ENCODE measurements at regions not wholly inside any gene's neighbourhood (a gene's known extent, or its start where the extent isn't known, plus 50 kb on each side); places are given as distances from the start of the nearest gene placed in this dataset.

DNA sequence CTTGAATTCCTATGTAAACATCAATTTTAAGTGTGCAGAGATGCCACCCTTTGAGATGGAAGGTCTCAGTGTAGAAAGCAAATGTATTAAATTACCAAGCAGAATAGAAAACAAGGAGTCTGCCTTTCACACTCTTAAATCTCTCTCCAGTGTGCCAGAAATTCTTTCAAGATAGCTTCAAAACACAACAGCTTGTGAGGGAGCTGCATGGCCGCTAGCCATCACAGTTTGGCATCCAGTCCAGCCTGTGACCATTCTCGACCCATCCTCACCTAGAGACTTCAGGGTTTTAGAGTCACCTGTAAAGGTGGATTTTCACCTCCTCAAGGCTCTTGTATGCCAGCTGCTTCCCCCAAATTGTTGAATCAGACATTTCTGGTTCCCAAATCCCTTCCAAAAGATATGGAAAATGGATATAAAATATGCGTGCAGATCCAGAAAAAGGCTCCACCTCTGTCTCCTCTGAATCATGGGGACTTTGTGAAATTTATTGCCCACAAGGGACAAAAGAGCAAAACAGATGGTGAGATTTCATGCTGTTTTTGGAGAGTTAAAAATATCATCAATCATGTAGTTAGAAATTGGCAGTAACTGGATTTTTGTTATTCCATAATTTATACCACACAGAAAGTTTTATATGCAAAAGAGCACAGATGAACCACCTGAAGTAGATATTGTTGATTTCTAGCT is 114.2 kb upstream of the THRB start:
- no peak for ATAC-seq (ENCODE audit: low read depth)
- POLR2A ChIA-PET (ENCODE audit: unreplicated experiment): no interaction called here
- intact Hi-C loops (cut with micrococcal nuclease): no loop called here

More for the DNA sequence above, 114.2 kb upstream of the THRB start:
- Histone ChIP-seq H2BK120ac (ENCODE audit: low read depth, low read length) (no peak overlapping the region), H3K4me3 (ENCODE audit: insufficient read depth, low read depth, low read length) (no peak overlapping the region), H3K27me3 (ENCODE audit: control insufficient read depth, insufficient read depth, low read length) (no peaks in the 10 kb centered on the region), H3K4me1 (ENCODE audit: control insufficient read depth, insufficient read depth, low read length) (no peaks in the 10 kb centered on the region), H4K20me1 (ENCODE audit: insufficient read depth, low read length) (no peaks in the 10 kb centered on the region), H2BK5ac (ENCODE audit: low read depth, low read length, poor library complexity, severe bottlenecking) (no peak overlapping the region), H3K9me1 (ENCODE audit: insufficient read depth, low read length) (no peaks in the 10 kb centered on the region), H2AFZ (replicated peaks; ENCODE audit: low read length, poor library complexity) (no peak overlapping the region), H3K18ac (ENCODE audit: low read depth, low read length) (no peak overlapping the region), H2AK9ac (replicated peaks; ENCODE audit: low read depth, low read length, poor library complexity) (no peak overlapping the region), H3K4ac (ENCODE audit: low read depth, low read length) (no peak overlapping the region), H3K36me3 (ENCODE audit: control insufficient read depth, insufficient read depth, low read length) (no peaks in the 10 kb centered on the region), H3K56ac (ENCODE audit: extremely low read depth, insufficient read depth, low read length) (no peak overlapping the region), H4K5ac (ENCODE audit: low read depth, low read length) (no peak overlapping the region), H3K9ac (ENCODE audit: low read depth, low read length) (no peak overlapping the region), H3K9me3 (ENCODE audit: control insufficient read depth, insufficient read depth, low read length) (no peaks in the 10 kb centered on the region), H3K23ac (ENCODE audit: low read depth, low read length) (no peak overlapping the region), H4K8ac (ENCODE audit: low read depth in 2 of 2, low read length in 2 of 2) (no peak overlapping the region), H3K79me1 (ENCODE audit: low read depth in 1 of 2, low read length in 2 of 2) (no peaks in the 10 kb centered on the region), H3K14ac (replicated peaks; ENCODE audit: low read depth, low read length) (no peak overlapping the region), H3K27ac (ENCODE audit: insufficient read depth, low read length) (no peak overlapping the region), H3K4me2 (ENCODE audit: low read depth, low read length) (no peak overlapping the region), H2AK5ac (ENCODE audit: low read depth, low read length) (no peak overlapping the region), H4K91ac (ENCODE audit: insufficient read depth, low read depth, low read length) (no peak overlapping the region), H2BK15ac (ENCODE audit: low read depth, low read length) (no peak overlapping the region), H2BK20ac (ENCODE audit: low read depth, low read length) (no peak overlapping the region)
- no TSS peak for BruUV-seq (replicated peaks)
- TF ChIP-seq RCOR1 (IDR thresholded peaks at IDR 0.05; ENCODE audit: insufficient replicate concordance, low read length): no peak
- no peak for TF ChIP-seq FOS (IDR thresholded peaks at IDR 0.05; ENCODE audit: low read depth, low read length)
- TF ChIP-seq, protein P1, sequence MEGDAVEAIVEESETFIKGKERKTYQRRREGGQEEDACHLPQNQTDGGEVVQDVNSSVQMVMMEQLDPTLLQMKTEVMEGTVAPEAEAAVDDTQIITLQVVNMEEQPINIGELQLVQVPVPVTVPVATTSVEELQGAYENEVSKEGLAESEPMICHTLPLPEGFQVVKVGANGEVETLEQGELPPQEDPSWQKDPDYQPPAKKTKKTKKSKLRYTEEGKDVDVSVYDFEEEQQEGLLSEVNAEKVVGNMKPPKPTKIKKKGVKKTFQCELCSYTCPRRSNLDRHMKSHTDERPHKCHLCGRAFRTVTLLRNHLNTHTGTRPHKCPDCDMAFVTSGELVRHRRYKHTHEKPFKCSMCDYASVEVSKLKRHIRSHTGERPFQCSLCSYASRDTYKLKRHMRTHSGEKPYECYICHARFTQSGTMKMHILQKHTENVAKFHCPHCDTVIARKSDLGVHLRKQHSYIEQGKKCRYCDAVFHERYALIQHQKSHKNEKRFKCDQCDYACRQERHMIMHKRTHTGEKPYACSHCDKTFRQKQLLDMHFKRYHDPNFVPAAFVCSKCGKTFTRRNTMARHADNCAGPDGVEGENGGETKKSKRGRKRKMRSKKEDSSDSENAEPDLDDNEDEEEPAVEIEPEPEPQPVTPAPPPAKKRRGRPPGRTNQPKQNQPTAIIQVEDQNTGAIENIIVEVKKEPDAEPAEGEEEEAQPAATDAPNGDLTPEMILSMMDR (conservative IDR thresholded peaks at IDR 0.05; ENCODE audit: low read depth, low read length): no peak
- no peak for TF ChIP-seq RAD21 (IDR thresholded peaks at IDR 0.05; ENCODE audit: low read length)
- no peak for TF ChIP-seq MAFK (IDR thresholded peaks at IDR 0.05; ENCODE audit: low read depth, low read length)
- no peak for TF ChIP-seq RFX5 (IDR thresholded peaks at IDR 0.05; ENCODE audit: low read depth, low read length)
- CTCF ChIA-PET: no interaction called here
- in situ Hi-C loops (cut with MboI; ENCODE audit: low sequenced_read_pairs): no loop called here
- no peak for DNase-seq
- dilution Hi-C loops (cut with HindIII; ENCODE audit: low sequenced_read_pairs, unreplicated experiment): no loop called here
- 50% methylated on average over 1 of the region's 3 CpGs; no CpG with 5 or more reads in 1 of the 2 experiments for WGBS, 2 experiments (ENCODE audit: extremely low coverage in 2 of 2, insufficient read length in 1 of 2)
